GM23248 (cell line): ENCODE measurements at regions not wholly inside any gene's neighbourhood (a gene's known extent, or its start where the extent isn't known, plus 50 kb on each side); places are given as distances from the start of the nearest gene placed in this dataset.

ENCODE experiments used
- EZH2 ChIP-seq: fragments of 200-600 bp; sonication (generic); IDR thresholded peaks from 2 replicates; pipeline ENCODE4 v1.6.1; 2018; ENCODE audit warnings: antibody characterized with exemption, mild to moderate bottlenecking; ENCODE audit not compliant: insufficient read depth, poor library complexity, severe bottlenecking
- EZH2phosphoT487 ChIP-seq: fragments of 200-600 bp; sonication (generic); IDR thresholded peaks from 2 replicates; pipeline ENCODE4 v1.6.1; 2018; ENCODE audit warnings: antibody characterized with exemption, moderate library complexity, mild to moderate bottlenecking, low read depth; ENCODE audit not compliant: insufficient read depth

- TF ChIP-seq EZH2phosphoT487 (no peak), EZH2 (no peak)
These were observed 525.8 kb downstream of the AGTPBP1 start for GRCh38 chr9:85215961-85216360.
